ENCODE measurements at regions not wholly inside any gene's neighbourhood (a gene's known extent, or its start where the extent isn't known, plus 50 kb on each side); places are given as distances from the start of the nearest gene placed in this dataset.

- no peak for TF ChIP-seq CTCF (IDR thresholded peaks at IDR 0.05; ENCODE audit: poor library complexity, severe bottlenecking)
- Histone ChIP-seq H3K9me3 (ENCODE audit: severe bottlenecking) (no peaks in the 10 kb centered on the region), H3K36me3 (ENCODE audit: low read depth) (no peaks in the 10 kb centered on the region), H3K4me1 (ENCODE audit: insufficient read depth, poor library complexity, severe bottlenecking) (no peaks in the 10 kb centered on the region), H3K4me3 (ENCODE audit: severe bottlenecking) (no peak overlapping the region), H3K27me3 (ENCODE audit: insufficient read depth, poor library complexity, severe bottlenecking) (no peaks in the 10 kb centered on the region), H3K27ac (ENCODE audit: poor library complexity, severe bottlenecking) (no peak overlapping the region)
- DNase-seq (ENCODE audit: low spot score) (no peak), ATAC-seq (ENCODE audit: low read depth) (no peak)
Measured at GRCh38 chr5:94028001-94028400, 286.6 kb upstream of the POU5F2 start.

GRCh38 chr5:94027145-94027544 lies 285.7 kb upstream of the POU5F2 start:
- Histone ChIP-seq H3K9me3 (ENCODE audit: severe bottlenecking) (no peaks in the 10 kb centered on the region), H3K27me3 (ENCODE audit: insufficient read depth, poor library complexity, severe bottlenecking) (no peaks in the 10 kb centered on the region), H3K4me1 (ENCODE audit: insufficient read depth, poor library complexity, severe bottlenecking) (no peaks in the 10 kb centered on the region), H3K4me3 (ENCODE audit: severe bottlenecking) (no peak overlapping the region), H3K36me3 (ENCODE audit: low read depth) (no peaks in the 10 kb centered on the region), H3K27ac (ENCODE audit: poor library complexity, severe bottlenecking) (no peak overlapping the region)
- no peak for TF ChIP-seq CTCF (IDR thresholded peaks at IDR 0.05; ENCODE audit: poor library complexity, severe bottlenecking)
- no peak for ATAC-seq (ENCODE audit: low read depth)
- no peak for DNase-seq (ENCODE audit: low spot score)

- H3K4me1 ChIP-seq (ENCODE audit: insufficient read depth, poor library complexity, severe bottlenecking) = peaks cover 9% of the 10 kb centered on the region
- H3K4me3 ChIP-seq (ENCODE audit: severe bottlenecking) = no peak overlapping the region
- TF ChIP-seq CTCF (IDR thresholded peaks at IDR 0.05; ENCODE audit: poor library complexity, severe bottlenecking) = no peak
Measured at GRCh38 chr5:94025788-94026473, 284.5 kb upstream of the POU5F2 start.

GRCh38 chr5:94024620-94025019 lies 283.2 kb upstream of the POU5F2 start:
- ATAC-seq (ENCODE audit: low read depth) (no peak), DNase-seq (ENCODE audit: low spot score) (no peak)
- Histone ChIP-seq H3K4me3 (ENCODE audit: severe bottlenecking) (no peak overlapping the region), H3K36me3 (ENCODE audit: low read depth) (no peaks in the 10 kb centered on the region), H3K27me3 (ENCODE audit: insufficient read depth, poor library complexity, severe bottlenecking) (no peaks in the 10 kb centered on the region), H3K9me3 (ENCODE audit: severe bottlenecking) (no peaks in the 10 kb centered on the region), H3K27ac (ENCODE audit: poor library complexity, severe bottlenecking) (no peak overlapping the region), H3K4me1 (ENCODE audit: insufficient read depth, poor library complexity, severe bottlenecking) (peaks cover 12% of the 10 kb centered on the region)
- TF ChIP-seq CTCF (IDR thresholded peaks at IDR 0.05; ENCODE audit: poor library complexity, severe bottlenecking) = no peak

More at GRCh38 chr5:94025788-94026473, 284.5 kb upstream of the POU5F2 start:
- no peak for DNase-seq (ENCODE audit: low spot score)
- H3K27ac ChIP-seq (ENCODE audit: poor library complexity, severe bottlenecking) = no peak overlapping the region
- H3K36me3 ChIP-seq (ENCODE audit: low read depth) = no peaks in the 10 kb centered on the region
- no peaks in the 10 kb centered on the region for H3K27me3 ChIP-seq (ENCODE audit: insufficient read depth, poor library complexity, severe bottlenecking)
- H3K9me3 ChIP-seq (ENCODE audit: severe bottlenecking) = no peaks in the 10 kb centered on the region
- ATAC-seq (ENCODE audit: low read depth) = no peak

- no peak overlapping the region for H3K27ac ChIP-seq (ENCODE audit: poor library complexity, severe bottlenecking)
- no peaks in the 10 kb centered on the region for H3K36me3 ChIP-seq (ENCODE audit: low read depth)
- no peak for DNase-seq (ENCODE audit: low spot score)
- no peak overlapping the region for H3K4me3 ChIP-seq (ENCODE audit: severe bottlenecking)
- no peaks in the 10 kb centered on the region for H3K27me3 ChIP-seq (ENCODE audit: insufficient read depth, poor library complexity, severe bottlenecking)
- H3K4me1 ChIP-seq (ENCODE audit: insufficient read depth, poor library complexity, severe bottlenecking) = peaks cover 12% of the 10 kb centered on the region
- no peaks in the 10 kb centered on the region for H3K9me3 ChIP-seq (ENCODE audit: severe bottlenecking)
- ATAC-seq (ENCODE audit: low read depth) = no peak
- no peak for TF ChIP-seq CTCF (IDR thresholded peaks at IDR 0.05; ENCODE audit: poor library complexity, severe bottlenecking)
Measured at GRCh38 chr5:94024101-94024500, 282.7 kb upstream of the POU5F2 start.

Data from RWPE2 (cell line).